GM21529 (cell line): ENCODE measurements at regions not wholly inside any gene's neighbourhood (a gene's known extent, or its start where the extent isn't known, plus 50 kb on each side); places are given as distances from the start of the nearest gene placed in this dataset.

ENCODE experiments used
- ATAC-seq: cut with Tn5 transposase; IDR thresholded peaks from one replicate; pipeline ENCODE4 v1.9.1; 2021; ENCODE audit not compliant: unreplicated experiment

- no peak for ATAC-seq
These were observed 1355.6 kb downstream of the FSTL5 start for GRCh38 chr4:160808174-160808573.

GRCh38 chr4:160809576-160809975 is 1354.2 kb downstream of the FSTL5 start:
- ATAC-seq = no peak

GRCh38 chr4:160810424-160810823 is 1353.4 kb downstream of the FSTL5 start:
- no peak for ATAC-seq

- ATAC-seq = no peak
These were observed 1352.9 kb downstream of the FSTL5 start for GRCh38 chr4:160810941-160811340.

- no peak for ATAC-seq
These were observed 1351.8 kb downstream of the FSTL5 start for GRCh38 chr4:160811956-160812355.

- ATAC-seq = no peak
These were observed 1349.1 kb downstream of the FSTL5 start for GRCh38 chr4:160814726-160815125.

- ATAC-seq = no peak
These were observed 1345.2 kb downstream of the FSTL5 start for GRCh38 chr4:160818571-160818970.

- ATAC-seq = no peak
These were observed 1344.0 kb downstream of the FSTL5 start for GRCh38 chr4:160819791-160820190.

GRCh38 chr4:160824481-160824880 is 1339.3 kb downstream of the FSTL5 start:
- ATAC-seq = no peak

- ATAC-seq = no peak
These were observed 1338.0 kb downstream of the FSTL5 start for GRCh38 chr4:160825644-160826338.

GRCh38 chr4:160826339-160826679 is 1337.5 kb downstream of the FSTL5 start:
- ATAC-seq = no peak

- no peak for ATAC-seq
These were observed 1332.5 kb downstream of the FSTL5 start for GRCh38 chr4:160831165-160831922.

- ATAC-seq = no peak
These were observed 1328.0 kb downstream of the FSTL5 start for GRCh38 chr4:160835789-160836188.

GRCh38 chr4:160836431-160836830 is 1327.4 kb downstream of the FSTL5 start:
- no peak for ATAC-seq

- no peak for ATAC-seq
These were observed 1317.7 kb downstream of the FSTL5 start for GRCh38 chr4:160846121-160846520.

GRCh38 chr4:160847228-160847627 is 1316.6 kb downstream of the FSTL5 start:
- ATAC-seq = no peak

- ATAC-seq = no peak
These were observed 1315.3 kb downstream of the FSTL5 start for GRCh38 chr4:160848489-160848888.

GRCh38 chr4:160848901-160849760 is 1314.7 kb downstream of the FSTL5 start:
- ATAC-seq = no peak

GRCh38 chr4:160864253-160864652 is 1299.5 kb downstream of the FSTL5 start:
- no peak for ATAC-seq

GRCh38 chr4:160869899-160870298 is 1293.9 kb downstream of the FSTL5 start:
- ATAC-seq = no peak

- no peak for ATAC-seq
These were observed 1291.3 kb downstream of the FSTL5 start for GRCh38 chr4:160872491-160872890.
